Stimulated activated CD4-positive, alpha-beta T cell treated with anti-CD3 and anti-CD28 coated beads, Interleukin-4, amount 100 ng/mL, for 4 hours (primary cell): ENCODE measurements at regions not wholly inside any gene's neighbourhood (a gene's known extent, or its start where the extent isn't known, plus 50 kb on each side); places are given as distances from the start of the nearest gene placed in this dataset.

Experiments used
- DNase-seq, 2 experiments: peaks; one replicate each; pipeline ENCODE4 v3.0.0-alpha.2; 2020

- no peak for DNase-seq
These were observed 255.7 kb downstream of the DLEU7 start for GRCh38 chr13:50587645-50588373.

- no peak for DNase-seq
These were observed 254.9 kb downstream of the DLEU7 start for GRCh38 chr13:50588491-50589130.

GRCh38 chr13:50589139-50589538, 254.4 kb downstream of the DLEU7 start:
- no peak for DNase-seq

DNA sequence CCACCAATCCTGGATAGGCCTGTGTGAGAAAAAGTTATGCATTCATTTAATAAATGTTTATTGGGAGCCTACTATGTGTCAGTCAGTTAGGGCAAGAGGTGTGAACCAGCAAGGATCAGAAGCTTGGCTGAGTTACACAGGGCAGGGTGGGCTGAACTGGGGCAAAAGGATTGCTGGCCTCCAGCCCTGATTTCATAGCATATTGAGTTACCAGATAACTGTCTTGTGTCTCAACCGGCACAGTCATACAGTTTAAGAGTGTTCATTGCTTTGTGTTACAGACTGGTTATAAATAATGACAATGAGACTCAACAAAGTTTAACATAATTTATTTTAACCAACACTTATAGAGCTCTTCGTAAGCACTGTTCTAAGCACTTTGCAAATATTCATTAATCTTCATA, 253.8 kb downstream of the DLEU7 start:
- DNase-seq: no peak

DNA sequence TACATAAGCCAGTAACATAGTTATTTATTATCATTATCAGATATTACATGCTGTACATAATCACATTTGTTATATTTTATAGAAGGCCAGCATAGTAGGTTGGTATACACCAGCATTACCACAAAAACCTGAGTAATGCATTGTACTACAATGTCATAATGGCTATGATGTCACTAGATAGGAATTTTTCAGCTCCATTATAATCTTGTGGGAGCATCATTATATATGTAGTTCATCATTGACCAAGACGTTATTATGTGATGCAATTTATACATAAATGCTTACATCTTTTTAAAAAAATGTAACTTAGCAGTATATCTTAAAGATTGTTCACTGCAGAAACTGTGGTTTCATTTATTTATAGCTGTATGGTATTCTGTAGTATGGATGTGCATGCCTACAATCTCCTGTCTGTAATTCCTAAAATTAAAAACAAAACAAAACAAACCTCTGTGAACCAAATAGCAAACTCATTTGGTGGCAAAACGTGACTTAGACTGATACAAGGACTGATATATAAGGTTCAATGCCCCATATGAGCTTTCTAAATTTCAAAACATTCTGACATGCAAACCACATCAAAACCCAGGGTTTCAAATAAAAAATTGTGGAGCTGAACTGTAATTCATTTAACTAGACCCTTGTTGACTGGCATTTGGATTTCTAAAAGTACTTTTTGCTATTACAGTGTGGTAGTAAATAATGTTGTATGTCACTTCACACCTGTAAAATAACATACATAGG, 250.9 kb downstream of the DLEU7 start:
- no peak for DNase-seq

DNA sequence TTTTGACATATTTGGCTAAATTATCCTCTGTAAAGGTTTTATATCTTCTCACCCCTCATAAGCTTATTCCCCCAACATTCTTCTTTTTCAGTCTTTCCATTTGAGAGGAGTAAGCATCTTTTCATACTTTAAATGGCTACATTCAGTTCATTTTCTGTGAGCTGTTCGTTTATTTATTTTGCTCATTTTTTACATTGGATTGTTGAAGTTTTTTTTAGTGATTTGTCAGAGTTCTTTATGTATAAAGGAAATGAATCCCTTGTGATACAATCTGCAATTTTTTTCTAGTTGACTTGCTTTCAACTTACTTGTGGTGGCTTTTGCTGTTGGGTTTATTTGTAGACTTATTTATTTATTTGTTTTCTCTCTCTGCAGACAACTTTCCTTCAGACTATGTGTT, 250.3 kb downstream of the DLEU7 start:
- no peak for DNase-seq

DNA sequence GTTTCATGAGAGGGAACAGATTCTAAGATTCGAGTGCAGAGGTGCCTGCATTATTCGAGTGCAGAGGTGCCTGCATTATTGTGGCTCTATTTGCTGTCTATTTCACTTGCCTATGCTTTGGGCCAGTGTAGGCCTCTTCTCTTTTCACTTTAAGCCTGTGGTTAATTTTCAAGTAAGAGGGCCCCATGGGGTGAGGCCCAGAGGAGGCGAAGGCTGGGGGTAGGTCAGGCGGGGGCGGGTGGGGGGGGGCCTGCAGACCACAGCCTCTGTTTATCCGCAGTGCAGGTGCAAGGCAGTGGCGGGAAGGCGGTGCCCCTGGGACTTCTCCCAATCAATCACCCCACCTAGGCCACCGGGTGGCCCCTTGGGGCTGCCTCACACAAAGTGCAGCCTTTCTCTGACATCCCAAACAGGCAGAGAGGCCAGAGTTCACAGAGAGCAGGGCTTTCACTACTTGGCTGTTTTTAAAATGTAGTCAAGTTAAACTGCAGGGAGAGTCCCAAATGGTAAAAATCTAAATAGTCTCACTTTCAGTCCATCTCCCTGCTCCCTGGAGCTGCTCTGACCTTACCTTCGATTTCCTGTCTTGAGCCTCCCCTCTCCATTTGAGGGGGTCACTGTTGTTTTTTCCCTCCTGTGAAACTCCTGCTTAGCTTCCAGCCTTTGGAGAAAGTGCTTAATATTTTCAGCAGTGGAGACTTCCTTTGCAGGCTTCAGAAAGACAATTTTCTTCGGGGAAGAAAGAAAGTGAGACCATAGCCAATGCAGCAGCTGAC, 249.0 kb downstream of the DLEU7 start:
- no peak for DNase-seq

DNA sequence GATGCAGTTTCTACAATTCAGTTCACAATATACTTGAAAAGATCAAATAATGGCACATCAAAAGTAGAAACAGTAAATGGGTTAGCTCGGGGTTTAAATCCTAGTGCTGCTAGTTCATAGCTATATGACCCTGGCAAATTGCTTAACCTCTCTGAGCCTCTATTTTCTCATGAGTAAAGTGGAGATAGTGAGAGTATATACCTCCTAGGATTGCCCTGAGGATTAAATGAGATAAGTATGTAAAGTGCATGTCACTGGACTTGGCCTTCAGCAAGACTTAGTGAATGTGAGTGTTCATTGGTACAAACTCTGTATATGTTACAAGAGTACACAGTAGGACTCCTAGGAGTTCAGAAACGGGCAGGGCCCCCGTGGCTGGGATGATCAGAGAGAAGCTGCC, 248.3 kb downstream of the DLEU7 start:
- no peak for DNase-seq

GRCh38 chr13:50596156-50596555, 247.3 kb downstream of the DLEU7 start:
- DNase-seq: no peak

GRCh38 chr13:50596776-50597203, 246.7 kb downstream of the DLEU7 start:
- no peak for DNase-seq

DNA sequence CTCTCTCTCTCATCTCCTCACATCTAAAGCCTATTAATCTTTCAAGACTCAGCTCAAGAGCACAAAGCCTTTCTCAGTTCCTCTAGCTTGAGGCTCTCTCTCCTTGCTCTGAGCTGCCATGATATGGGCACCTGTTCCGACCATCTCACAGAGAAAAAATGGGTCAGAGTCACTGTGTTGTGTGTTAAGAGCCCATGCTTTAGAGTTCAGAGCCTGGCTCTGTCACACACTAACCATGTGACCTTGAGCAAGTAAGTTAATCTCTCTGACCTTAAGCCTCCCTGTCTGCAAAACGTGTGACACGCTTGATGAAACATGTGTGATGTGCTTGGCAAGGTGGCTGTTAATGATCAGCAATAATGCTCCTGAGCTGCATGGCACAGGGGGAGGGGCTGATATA, 245.2 kb downstream of the DLEU7 start:
- DNase-seq: no peak

GRCh38 chr13:50599046-50599445, 244.4 kb downstream of the DLEU7 start:
- DNase-seq: no peak

DNA sequence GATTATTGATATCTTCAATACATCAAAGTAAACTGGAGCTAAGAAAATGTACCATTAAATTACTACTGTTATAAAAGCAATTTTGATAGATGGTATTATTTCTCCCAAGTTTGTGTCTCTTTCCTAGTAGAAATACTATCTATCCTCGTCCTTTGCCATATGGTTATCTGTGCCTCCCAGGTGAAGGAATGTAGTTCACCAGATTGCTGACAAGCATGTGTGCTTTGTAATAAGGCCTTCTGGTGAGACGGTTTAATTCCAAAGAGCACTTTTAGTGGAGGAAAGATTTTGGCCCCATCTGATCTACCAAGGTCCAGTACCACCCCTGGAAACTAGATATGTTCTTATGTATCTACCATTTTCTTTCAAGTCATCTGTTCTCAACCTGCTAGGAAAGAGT, 243.6 kb downstream of the DLEU7 start:
- DNase-seq: no peak

GRCh38 chr13:50608370-50608769, 235.1 kb downstream of the DLEU7 start:
- no peak for DNase-seq

DNA sequence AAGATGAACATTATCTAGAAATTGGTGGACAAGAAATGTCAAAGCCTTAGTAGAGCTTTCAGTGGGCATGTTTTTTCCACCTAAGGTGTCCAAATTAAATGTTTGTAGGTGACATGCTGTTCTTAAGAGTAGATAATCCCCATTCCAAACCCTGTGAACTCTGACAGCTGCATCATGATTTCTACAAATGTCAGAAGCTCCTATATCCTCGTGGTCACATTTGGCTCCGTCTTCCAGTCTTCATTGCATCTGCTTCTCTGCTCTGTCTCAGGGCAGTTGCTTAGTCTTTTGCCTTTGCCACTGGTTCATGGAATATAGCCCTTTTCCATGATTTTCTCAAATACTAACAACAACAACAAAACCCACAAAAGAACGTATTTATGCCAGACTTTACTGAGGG, 234.5 kb downstream of the DLEU7 start:
- no peak for DNase-seq

DNA sequence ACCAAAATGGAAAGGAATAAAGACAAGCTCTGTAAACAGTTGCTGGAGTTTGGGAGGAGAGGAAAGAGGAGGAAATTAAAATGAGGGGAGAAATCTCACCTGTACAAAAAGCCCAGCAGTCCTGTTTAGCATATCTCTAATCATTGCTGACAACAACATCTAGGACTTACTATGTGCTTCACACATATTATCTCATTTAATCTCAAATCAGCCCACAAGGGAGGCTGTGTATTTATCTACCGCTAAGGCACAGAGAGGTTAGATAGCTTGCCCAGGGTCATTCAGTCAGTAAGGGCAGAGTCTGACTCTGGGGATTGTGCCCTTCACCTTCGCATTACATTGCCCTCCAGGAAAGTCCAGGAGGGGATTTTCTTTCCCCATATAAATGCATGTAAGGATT, 233.3 kb downstream of the DLEU7 start:
- no peak for DNase-seq

GRCh38 chr13:50611117-50611781, 232.2 kb downstream of the DLEU7 start:
- no peak for DNase-seq

DNA sequence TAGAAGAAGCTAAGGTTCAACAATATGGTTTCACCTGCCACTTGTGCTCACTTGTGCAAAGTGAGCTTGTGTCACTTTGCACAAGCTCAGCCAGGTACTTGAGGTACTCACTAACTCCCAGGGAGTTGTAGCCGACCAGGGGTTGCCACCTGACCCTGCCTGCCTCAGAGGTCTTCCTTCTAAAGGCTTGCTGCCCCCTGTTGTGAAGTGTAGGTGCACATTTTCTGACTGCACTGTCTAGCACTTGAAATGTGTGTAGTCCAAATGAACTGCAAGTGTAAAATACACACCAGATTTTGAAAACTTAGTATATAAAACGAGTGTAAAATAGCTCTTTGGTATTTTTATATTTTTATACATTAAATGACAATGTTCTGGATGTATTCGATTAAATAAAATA, 230.8 kb downstream of the DLEU7 start:
- DNase-seq: no peak

GRCh38 chr13:50613356-50613831, 230.1 kb downstream of the DLEU7 start:
- no peak for DNase-seq

DNA sequence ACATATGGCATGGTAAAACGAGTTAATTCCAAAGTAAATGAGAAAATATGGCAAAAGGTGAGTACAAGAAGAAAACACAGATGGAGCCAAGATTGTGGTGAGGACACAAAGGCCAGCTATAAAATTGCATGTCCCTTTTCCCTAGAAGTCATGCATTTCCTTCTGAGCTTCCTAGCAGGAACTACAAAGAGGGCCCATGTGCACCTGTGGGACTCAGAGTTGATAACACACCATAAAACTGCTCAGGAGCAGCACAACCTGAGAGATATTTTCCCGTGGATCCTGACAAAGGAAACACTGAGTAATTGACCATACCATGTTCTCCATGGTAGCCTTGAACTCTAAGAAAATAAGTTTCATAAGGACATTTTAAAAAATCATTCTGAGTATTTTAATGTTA, 228.3 kb downstream of the DLEU7 start:
- no peak for DNase-seq

DNA sequence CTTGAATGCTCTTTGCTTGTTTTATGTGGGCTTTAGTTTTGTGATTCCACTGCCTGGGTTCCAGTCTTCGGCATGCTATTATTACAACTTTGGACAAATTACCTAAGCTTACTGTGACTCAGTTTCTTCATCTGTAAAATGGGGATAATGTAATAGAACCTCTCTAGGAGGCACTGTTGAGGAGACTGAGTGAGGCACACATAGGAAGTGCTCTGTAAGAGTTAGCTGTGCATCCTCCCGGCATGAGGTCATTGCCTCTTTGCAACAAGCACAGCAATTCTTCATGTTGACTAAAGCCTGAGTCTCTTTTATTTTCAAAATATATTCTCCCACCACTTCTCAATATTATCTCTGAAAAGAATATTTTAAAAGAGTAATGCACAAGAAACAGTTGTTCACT, 227.4 kb downstream of the DLEU7 start:
- DNase-seq: no peak

- DNase-seq: no peak
These were observed 226.3 kb downstream of the DLEU7 start for GRCh38 chr13:50617134-50617721.
